K562 (cell line): ENCODE measurements at regions not wholly inside any gene's neighbourhood (a gene's known extent, or its start where the extent isn't known, plus 50 kb on each side); places are given as distances from the start of the nearest gene placed in this dataset.

Experiments
- ATAC-seq: fragments of 200-7000 bp; cut with Tn5 transposase; 3 replicates; pipeline ENCODE4 v1.9.1; 2020; ENCODE audit warnings: moderate library complexity
- BruUV-seq: library from RNA; stranded (reverse); fragments of 400-500 nt; replicated peaks from 2 replicates; lab custom pipeline; 2021; lab: Mats Ljungman, UMichigan
- CTCF ChIA-PET: fragments of 300-600 bp; formaldehyde crosslinking; extraction: SDS; loops from one replicate; lab custom pipeline; 2021; ENCODE audit warnings: low intra/inter-chr PET ratio; lab: Yijun Ruan, JAX
- POLR2A ChIA-PET: fragments of 300-600, 350-650 bp; sonication (Branson Sonifier 250); formaldehyde crosslinking; extraction: SDS; loops from one replicate; lab custom pipeline; 2021; ENCODE audit warnings: antibody characterized with exemption, inconsistent platforms; lab: Yijun Ruan, JAX
- DNase-seq, 4 experiments: peaks; one replicate each; pipeline versions ENCODE4 v3.0.0 to v3.0.0-alpha.2; 2011 to 2018; ENCODE audit warnings: low spot score in 3 of 4, mixed read lengths in 3 of 4; ENCODE audit errors: extremely low read depth in 1 of 4
- FAIRE-seq: peaks from 2 replicates; lab custom pipeline; 2011; peaks lifted over from hg19 to GRCh38; lab: Jason Lieb, UNC
- H2AFZ ChIP-seq: 2 replicates; pipeline ENCODE4 v1.6.0; 2011; ENCODE audit warnings: low read depth, low read length, control low read depth, inconsistent platforms
- H3K27ac ChIP-seq: fragments of 200-600 bp; 3 replicates; pipeline ENCODE4 v1.8.0; 2011; ENCODE audit warnings: low read depth, mild to moderate bottlenecking, control low read depth, inconsistent platforms, low read length, moderate library complexity, mixed read lengths; ENCODE audit errors: extremely low read depth
- H3K27me3 ChIP-seq, 2 experiments: fragments of 300-600 bp in 1 of 2; 2 replicates in 1 of 2; 3 replicates in 1 of 2; pipeline versions ENCODE4 v1.6.0 to v1.8.0; 2011; ENCODE audit warnings: inconsistent platforms in 2 of 2, low read length in 2 of 2, mild to moderate bottlenecking in 1 of 2, mixed read lengths in 1 of 2, moderate library complexity in 1 of 2; ENCODE audit not compliant: control insufficient read depth in 2 of 2, insufficient read depth in 2 of 2
- H3K36me3 ChIP-seq: fragments of 300-600 bp; 3 replicates; pipeline ENCODE4 v1.8.0; 2011; ENCODE audit warnings: mild to moderate bottlenecking, low read length, inconsistent platforms; ENCODE audit not compliant: control insufficient read depth, insufficient read depth
- H3K4me1 ChIP-seq, 2 experiments: fragments of 200-600 bp in 1 of 2; replicated peaks in 1 of 2; 2 replicates in 1 of 2; 3 replicates in 1 of 2; pipeline versions ENCODE4 v1.5.1 to v1.8.0; 2011; ENCODE audit warnings: inconsistent platforms in 2 of 2, low read length in 2 of 2, mild to moderate bottlenecking in 1 of 2, mixed read lengths in 1 of 2, moderate library complexity in 1 of 2; ENCODE audit not compliant: control insufficient read depth in 2 of 2, insufficient read depth in 2 of 2
- H3K4me2 ChIP-seq: 2 replicates; pipeline ENCODE4 v1.6.1; 2011; ENCODE audit warnings: low read length, control low read depth, inconsistent platforms, mixed read lengths; ENCODE audit not compliant: insufficient read depth
- H3K4me3 ChIP-seq: fragments of 200-600 bp; sonication (generic), shearing (Covaris generic); 2 replicates; pipeline ENCODE4 v1.5.1; 2016; ENCODE audit warnings: control low read depth, inconsistent platforms
- H3K79me2 ChIP-seq: fragments of 200-600 bp; 3 replicates; pipeline ENCODE4 v1.8.0; 2011; ENCODE audit warnings: low read length, inconsistent platforms; ENCODE audit not compliant: control insufficient read depth, insufficient read depth
- H3K9ac ChIP-seq, 2 experiments: 2 replicates each; pipeline versions ENCODE4 v1.6.0 to v1.6.1; 2011; ENCODE audit warnings: low read depth in 2 of 2, low read length in 2 of 2, control low read depth in 1 of 2, inconsistent platforms in 1 of 2, mild to moderate bottlenecking in 1 of 2, mixed read lengths in 1 of 2; ENCODE audit not compliant: insufficient read depth in 1 of 2
- H3K9me1 ChIP-seq: one replicate; pipeline ENCODE4 v1.6.0; 2011; ENCODE audit warnings: inconsistent platforms, mild to moderate bottlenecking, low read length, moderate library complexity; ENCODE audit not compliant: control insufficient read depth, insufficient read depth
- H3K9me3 ChIP-seq: replicated peaks from 2 replicates; pipeline ENCODE4 v1.5.1; 2011; ENCODE audit warnings: low read depth, low read length, inconsistent platforms; ENCODE audit not compliant: control insufficient read depth, insufficient read depth
- H4K20me1 ChIP-seq: replicated peaks from 2 replicates; pipeline ENCODE4 v1.6.1; 2011; ENCODE audit warnings: low read length, inconsistent platforms, mixed read lengths; ENCODE audit not compliant: control insufficient read depth, insufficient read depth
- EZH2 ChIP-seq: IDR thresholded peaks from 2 replicates; pipeline ENCODE4 v1.6.1; 2012; ENCODE audit warnings: low read depth, mild to moderate bottlenecking, inconsistent platforms, low read length, borderline replicate concordance
- MAZ ChIP-seq, 2 experiments: fragments of 450-650 bp in 1 of 2; sonication (generic) in 1 of 2; formaldehyde crosslinking; IDR thresholded peaks in 1 of 2; conservative IDR thresholded peaks in 1 of 2; 2 replicates each; pipeline versions ENCODE4 v1.4.0 to v1.5.0; 2020; ENCODE audit warnings: mild to moderate bottlenecking in 1 of 2, missing genetic modification reagents in 1 of 2
- MYNN ChIP-seq, 2 experiments: sonication (generic); formaldehyde crosslinking in 1 of 2; IDR thresholded peaks; 2 replicates each; pipeline versions ENCODE4 v1.5.0 to v1.6.1; 2016 to 2020; ENCODE audit warnings: antibody characterized with exemption in 1 of 2, missing genetic modification reagents in 1 of 2
- RAD21 ChIP-seq, 2 experiments: fragments of 250-450 bp in 1 of 2; fragments of 450-650 bp in 1 of 2; sonication (Bioruptor Pico) in 1 of 2; formaldehyde crosslinking in 1 of 2; IDR thresholded peaks in 1 of 2; conservative IDR thresholded peaks in 1 of 2; 2 replicates each; pipeline versions ENCODE4 v1.4.0 to v1.8.0; 2020 to 2022; ENCODE audit warnings: mild to moderate bottlenecking in 2 of 2, moderate library complexity in 1 of 2
- RFX5 ChIP-seq: IDR thresholded peaks from 2 replicates; pipeline ENCODE4 v1.6.1; 2011; ENCODE audit warnings: low read depth, mild to moderate bottlenecking, improper control_type of control experiment, low read length
- RNF2 ChIP-seq: sonication (generic); IDR thresholded peaks from 2 replicates; pipeline ENCODE4 v1.6.1; 2016
- SETDB1 ChIP-seq: IDR thresholded peaks from one replicate; pipeline ENCODE4 v1.6.1; 2012; ENCODE audit warnings: low read length, control low read depth, inconsistent platforms
- SMAD3 ChIP-seq: fragments of 450-650 bp; formaldehyde crosslinking; conservative IDR thresholded peaks from 2 replicates; pipeline ENCODE4 v1.4.0; 2020; ENCODE audit warnings: mild to moderate bottlenecking
- THAP7 ChIP-seq: fragments of 250-450 bp; sonication (Bioruptor Pico); IDR thresholded peaks from 2 replicates; pipeline ENCODE4 v1.5.0; 2021
- TRIM24 ChIP-seq, 2 experiments: fragments of 450-650 bp; IDR thresholded peaks; 2 replicates each; pipeline ENCODE4 v1.6.1; 2016
- ZBTB8A ChIP-seq: fragments of 450-650 bp; IDR thresholded peaks from 2 replicates; pipeline ENCODE4 v1.6.1; 2018; ENCODE audit warnings: mild to moderate bottlenecking, moderate library complexity; ENCODE audit not compliant: partially characterized antibody
- ZKSCAN8 ChIP-seq: fragments of 200-800 bp; sonication (Bioruptor generic); IDR thresholded peaks from 2 replicates; pipeline ENCODE4 v1.6.1; 2016; ENCODE audit warnings: missing genetic modification characterization, missing compliant biosample characterization
- ZNF280A ChIP-seq: fragments of 450-650 bp; IDR thresholded peaks from 2 replicates; pipeline ENCODE4 v1.6.1; 2018; ENCODE audit warnings: mild to moderate bottlenecking, low read depth; ENCODE audit not compliant: partially characterized antibody
- ZNF280B ChIP-seq: fragments of 250-450 bp; sonication (Bioruptor Pico); IDR thresholded peaks from 2 replicates; pipeline ENCODE4 v1.5.1; 2021; ENCODE audit warnings: mild to moderate bottlenecking
- ZNF76 ChIP-seq: fragments of 250-450 bp; sonication (Bioruptor Pico); IDR thresholded peaks from 2 replicates; pipeline ENCODE4 v1.4.0; 2020; ENCODE audit warnings: mild to moderate bottlenecking, moderate library complexity, borderline replicate concordance
- WGBS: fragments of 100-300 bp; shearing (Covaris generic); methylation state at CpG from one replicate; pipeline ENCODE4 v1.1.6; 2016; ENCODE audit warnings: low coverage, mixed read lengths; ENCODE audit not compliant: insufficient coverage; ENCODE audit errors: missing lambda C conversion rate; 5-methylcytosine and 5-hydroxymethylcytosine counted together
- in situ Hi-C: fragments of 300-500 bp; cut with MboI; formaldehyde crosslinking; loops from 4 replicates; pipeline ENCODE4 v1.15.0; 2018; ENCODE audit warnings: inconsistent platforms, mixed read lengths
- intact Hi-C: fragments of 100-400 bp; cut with micrococcal nuclease; formaldehyde crosslinking; loops from 2 replicates; pipeline ENCODE4 v1.14.2; 2022

- no peaks in the 10 kb centered on the region for H4K20me1 ChIP-seq
- no peaks in the 10 kb centered on the region for H3K79me2 ChIP-seq
- H3K9ac ChIP-seq, result no peak overlapping the region
- intact Hi-C loops, result no loop called here
- BruUV-seq, result no TSS peak
- H3K9me3 ChIP-seq, result no peaks in the 10 kb centered on the region
- 0% methylated on average over 5 of the region's 5 CpGs for WGBS
- TF ChIP-seq SMAD3 (CRISPR knock-in tag) (no peak), ZNF280B (CRISPR knock-in tag) (no peak), ZNF76 (CRISPR knock-in tag) (no peak), THAP7 (CRISPR knock-in tag) (no peak), MYNN (IDR thresholded peaks at IDR 0.05) (no peak), MYNN (CRISPR knock-in tag; IDR thresholded peaks at IDR 0.05) (no peak), EZH2 (no peak), RAD21 (CRISPR knock-in tag; conservative IDR thresholded peaks at IDR 0.05 in 1 of 2, IDR thresholded peaks at IDR 0.05 in 1 of 2) (no peak), ZBTB8A (no peak), RFX5 (no peak), SETDB1 (no peak), ZKSCAN8 (CRISPR knock-in tag) (no peak), MAZ (CRISPR knock-in tag; conservative IDR thresholded peaks at IDR 0.05 in 1 of 2, IDR thresholded peaks at IDR 0.05 in 1 of 2) (no peak), ZNF280A (no peak), TRIM24 (IDR thresholded peaks at IDR 0.05) (no peak), RNF2 (no peak)
- ChIA-PET POLR2A (no interaction called here), CTCF (no interaction called here)
- H3K27ac ChIP-seq, result no peak overlapping the region
- no peaks in the 10 kb centered on the region for H3K36me3 ChIP-seq
- FAIRE-seq (no peak), ATAC-seq (no peak), DNase-seq (no peak)
- in situ Hi-C loops, result no loop called here
- no peaks in the 10 kb centered on the region for H3K9me1 ChIP-seq
- no peaks in the 10 kb centered on the region for H3K4me1 ChIP-seq
- H3K27me3 ChIP-seq, result peaks cover 2 to 13% of the 10 kb centered on the region in 2 experiments; a peak in 2 of 5 replicates
- H3K4me3 ChIP-seq, result no peak overlapping the region
- H3K4me2 ChIP-seq, result no peak overlapping the region
- no peak overlapping the region for H2AFZ ChIP-seq
These were observed 422.3 kb upstream of the RBFOX1 start for GRCh38 chr16:6910301-6910700.
